ENCODE measurements at regions not wholly inside any gene's neighbourhood (a gene's known extent, or its start where the extent isn't known, plus 50 kb on each side); places are given as distances from the start of the nearest gene placed in this dataset.

GRCh38 chr6:21750575-21750974 lies 157.0 kb downstream of the SOX4 start:
- Histone ChIP-seq H4K20me1 (ENCODE audit: insufficient read depth, low read length) (peaks cover 4% of the 10 kb centered on the region; the same call in 1 of the 2 replicates), H3K36me3 (ENCODE audit: insufficient read depth, low read length) (peaks cover 15% of the 10 kb centered on the region), H3K9ac (ENCODE audit: low read depth, low read length) (no peak overlapping the region), H3K27me3 (ENCODE audit: insufficient read depth, low read length, poor library complexity) (no peaks in the 10 kb centered on the region), H3K4me1 (ENCODE audit: insufficient read depth, low read length) (peaks cover 71% of the 10 kb centered on the region), H3K4me2 (ENCODE audit: insufficient read depth, low read length) (no peak overlapping the region), H3K4me3 (ENCODE audit: low read depth in 1 of 2, low read length in 2 of 2) (no peak overlapping the region), H3K9me3 (ENCODE audit: insufficient read depth, low read length, severe bottlenecking) (no peaks in the 10 kb centered on the region), H2AFZ (ENCODE audit: low read depth, low read length) (no peak overlapping the region), H3K27ac (ENCODE audit: low read length) (no peak overlapping the region), H3K79me2 (ENCODE audit: insufficient read depth, low read length) (peaks cover 93% of the 10 kb centered on the region)
- ATAC-seq (ENCODE audit: insufficient read depth, low read depth) (no peak), DNase-seq (no peak)
- TF ChIP-seq CTCF (IDR thresholded peaks at IDR 0.05; ENCODE audit: borderline replicate concordance, extremely low read depth, low read length, poor library complexity, severe bottlenecking) (no peak), EZH2 (IDR thresholded peaks at IDR 0.05; ENCODE audit: borderline replicate concordance, low read depth, low read length, severe bottlenecking) (no peak)

DNA sequence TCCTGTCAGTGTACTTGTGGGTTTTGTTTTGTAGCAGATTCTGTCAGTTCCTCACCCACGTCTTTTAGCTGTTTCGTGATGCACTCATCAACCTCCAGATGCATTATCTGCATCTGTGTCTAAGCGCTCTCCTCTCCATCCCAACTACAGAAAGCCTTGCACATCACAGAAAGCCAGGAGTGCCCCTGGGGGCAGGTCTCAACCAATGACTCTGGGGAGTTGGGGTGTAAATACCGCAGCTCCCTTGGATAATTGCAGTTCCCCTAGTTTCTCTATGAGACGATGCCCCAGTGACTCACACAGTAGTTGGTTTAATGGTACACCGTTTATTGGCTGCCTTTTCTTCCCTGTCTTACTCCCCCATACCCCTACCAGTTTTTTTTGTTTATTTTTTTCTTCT lies 158.1 kb downstream of the SOX4 start:
- Histone ChIP-seq H4K20me1 (ENCODE audit: insufficient read depth, low read length) (peaks cover 4% of the 10 kb centered on the region; the same call in 1 of the 2 replicates), H3K4me1 (ENCODE audit: insufficient read depth, low read length) (peaks cover 65% of the 10 kb centered on the region), H3K27me3 (ENCODE audit: insufficient read depth, low read length, poor library complexity) (no peaks in the 10 kb centered on the region), H3K4me3 (ENCODE audit: low read depth in 1 of 2, low read length in 2 of 2) (no peak overlapping the region), H2AFZ (ENCODE audit: low read depth, low read length) (no peak overlapping the region), H3K27ac (ENCODE audit: low read length) (peak overlapping the region; percentile 53), H3K9me3 (ENCODE audit: insufficient read depth, low read length, severe bottlenecking) (no peaks in the 10 kb centered on the region), H3K9ac (ENCODE audit: low read depth, low read length) (no peak overlapping the region), H3K79me2 (ENCODE audit: insufficient read depth, low read length) (peaks cover 93% of the 10 kb centered on the region), H3K36me3 (ENCODE audit: insufficient read depth, low read length) (peaks cover 19% of the 10 kb centered on the region), H3K4me2 (ENCODE audit: insufficient read depth, low read length) (no peak overlapping the region; the same call in 1 of the 2 replicates)
- ATAC-seq (ENCODE audit: insufficient read depth, low read depth) (peak; percentile 77), DNase-seq (peak; percentile 47)
- no peak for TF ChIP-seq EZH2 (IDR thresholded peaks at IDR 0.05; ENCODE audit: borderline replicate concordance, low read depth, low read length, severe bottlenecking)
- TF ChIP-seq CTCF (IDR thresholded peaks at IDR 0.05; ENCODE audit: borderline replicate concordance, extremely low read depth, low read length, poor library complexity, severe bottlenecking), result no peak

- ATAC-seq (ENCODE audit: insufficient read depth, low read depth) (no peak), DNase-seq (no peak)
- H3K4me3 ChIP-seq (ENCODE audit: low read depth in 1 of 2, low read length in 2 of 2), result no peak overlapping the region
- H3K9ac ChIP-seq (ENCODE audit: low read depth, low read length), result no peak overlapping the region
- peaks cover 62% of the 10 kb centered on the region for H3K4me1 ChIP-seq (ENCODE audit: insufficient read depth, low read length)
- no peaks in the 10 kb centered on the region for H3K27me3 ChIP-seq (ENCODE audit: insufficient read depth, low read length, poor library complexity)
- no peak overlapping the region for H3K4me2 ChIP-seq (ENCODE audit: insufficient read depth, low read length)
- H3K36me3 ChIP-seq (ENCODE audit: insufficient read depth, low read length), result peaks cover 19% of the 10 kb centered on the region
- no peaks in the 10 kb centered on the region for H3K9me3 ChIP-seq (ENCODE audit: insufficient read depth, low read length, severe bottlenecking)
- H3K27ac ChIP-seq (ENCODE audit: low read length), result peak overlapping the region; percentile 53
- no peak for TF ChIP-seq CTCF (IDR thresholded peaks at IDR 0.05; ENCODE audit: borderline replicate concordance, extremely low read depth, low read length, poor library complexity, severe bottlenecking)
- no peak for TF ChIP-seq EZH2 (IDR thresholded peaks at IDR 0.05; ENCODE audit: borderline replicate concordance, low read depth, low read length, severe bottlenecking)
- H3K79me2 ChIP-seq (ENCODE audit: insufficient read depth, low read length), result peaks cover 93% of the 10 kb centered on the region
- H4K20me1 ChIP-seq (ENCODE audit: insufficient read depth, low read length), result peaks cover 4% of the 10 kb centered on the region; the same call in 1 of the 2 replicates
- no peak overlapping the region for H2AFZ ChIP-seq (ENCODE audit: low read depth, low read length)
Measured at GRCh38 chr6:21752054-21752811, 158.7 kb downstream of the SOX4 start.
